LoVo (cell line): ENCODE measurements at regions not wholly inside any gene's neighbourhood (a gene's known extent, or its start where the extent isn't known, plus 50 kb on each side); places are given as distances from the start of the nearest gene placed in this dataset.
A peak's percentile ranks its signal among the peaks of the same experiment; 100 is the strongest.
"Not testable (repeated sequence)": the region's sequence is repeated elsewhere in the genome, so short reads cannot be mapped to it uniquely, and the experiment has no call there.

ENCODE experiments used
- DNase-seq: peaks from one replicate; pipeline ENCODE4 v3.0.0-alpha.2; 2016; ENCODE audit warnings: low spot score

- DNase-seq, result no peak
These were observed 226.0 kb upstream of the PTGER4 start for GRCh38 chr5:40453689-40454088.

GRCh38 chr5:40452874-40453624, 226.7 kb upstream of the PTGER4 start:
- no peak for DNase-seq

- DNase-seq, result no peak
These were observed 232.3 kb upstream of the PTGER4 start for GRCh38 chr5:40447438-40447837.

- peak; percentile 9 for DNase-seq
These were observed 232.8 kb upstream of the PTGER4 start for GRCh38 chr5:40446910-40447309.

GRCh38 chr5:40442346-40442745, 237.4 kb upstream of the PTGER4 start:
- DNase-seq, result no peak

- no peak for DNase-seq
These were observed 238.0 kb upstream of the PTGER4 start for GRCh38 chr5:40441733-40442132.

- no peak for DNase-seq
These were observed 239.0 kb upstream of the PTGER4 start for GRCh38 chr5:40440746-40441145.

- not testable (repeated sequence) for DNase-seq
These were observed 240.6 kb upstream of the PTGER4 start for GRCh38 chr5:40439103-40439502.

GRCh38 chr5:40438646-40439045, 241.1 kb upstream of the PTGER4 start:
- DNase-seq, result not testable (repeated sequence)

GRCh38 chr5:40437452-40437861, 242.3 kb upstream of the PTGER4 start:
- peak; percentile 29 for DNase-seq

- no peak for DNase-seq
These were observed 243.0 kb upstream of the PTGER4 start for GRCh38 chr5:40436535-40437237.

- DNase-seq, result not testable (repeated sequence)
These were observed 244.0 kb upstream of the PTGER4 start for GRCh38 chr5:40435706-40436105.

GRCh38 chr5:40432836-40433235, 246.9 kb upstream of the PTGER4 start:
- no peak for DNase-seq

- no peak for DNase-seq
These were observed 248.0 kb upstream of the PTGER4 start for GRCh38 chr5:40431734-40432133.

- no peak for DNase-seq
These were observed 249.5 kb upstream of the PTGER4 start for GRCh38 chr5:40430101-40430710.

- DNase-seq, result no peak
These were observed 250.2 kb upstream of the PTGER4 start for GRCh38 chr5:40429258-40430100.

- DNase-seq, result no peak
These were observed 250.9 kb upstream of the PTGER4 start for GRCh38 chr5:40428815-40429214.

GRCh38 chr5:40428126-40428525, 251.6 kb upstream of the PTGER4 start:
- no peak for DNase-seq

- DNase-seq, result not testable (repeated sequence)
These were observed 262.5 kb upstream of the PTGER4 start for GRCh38 chr5:40417046-40417810.

- no peak for DNase-seq
These were observed 263.1 kb upstream of the PTGER4 start for GRCh38 chr5:40416588-40416987.

- no peak for DNase-seq
These were observed 263.6 kb upstream of the PTGER4 start for GRCh38 chr5:40416098-40416497.
